ENCODE measurements at regions not wholly inside any gene's neighbourhood (a gene's known extent, or its start where the extent isn't known, plus 50 kb on each side); places are given as distances from the start of the nearest gene placed in this dataset.
A peak's percentile ranks its signal among the peaks of the same experiment; 100 is the strongest.

GRCh38 chr6:94417363-94417762, 998.0 kb upstream of the EPHA7 start:
- no TSS peak for BruUV-seq (replicated peaks)
- POLR2A ChIA-PET, result no interaction called here
- CTCF ChIA-PET (ENCODE audit: low intra/inter-chr PET ratio, low total read pairs), result no interaction called here
- Histone ChIP-seq H3K36me3 (replicated peaks in 1 of 2; ENCODE audit: control insufficient read depth in 1 of 2, insufficient read depth in 2 of 2, low read length in 2 of 2) (no peaks in the 10 kb centered on the region), H2AFZ (ENCODE audit: low read length) (no peak overlapping the region), H3K9me3 (ENCODE audit: low read length) (no peaks in the 10 kb centered on the region), H3K4me1 (ENCODE audit: insufficient read depth, low read length) (no peaks in the 10 kb centered on the region), H3K9ac (ENCODE audit: insufficient read depth, low read depth, low read length) (no peak overlapping the region), H3K4me3 (replicated peaks in 1 of 3; ENCODE audit: insufficient read depth in 1 of 3, low read depth in 2 of 3, low read length in 3 of 3) (no peak overlapping the region), H3K79me2 (ENCODE audit: insufficient read depth, low read length) (no peaks in the 10 kb centered on the region), H4K20me1 (ENCODE audit: insufficient read depth, low read length) (no peaks in the 10 kb centered on the region), H3K27ac (ENCODE audit: extremely low read length, insufficient read depth, low read length) (no peak overlapping the region), H3K4me2 (ENCODE audit: low read depth, low read length) (no peak overlapping the region), H3K27me3 (ENCODE audit: control insufficient read depth in 1 of 2, insufficient read depth in 2 of 2, low read length in 2 of 2) (no peaks in the 10 kb centered on the region)
- FAIRE-seq (no peak), DNase-seq (ENCODE audit: low spot score) (no peak), ATAC-seq (no peak)
- in situ Hi-C loops (cut with HindIII; ENCODE audit: extremely low pct_ligation_motif_present, low pct_unique_long_range_greater_than_20kb), result no loop called here
- TF ChIP-seq CREM (IDR thresholded peaks at IDR 0.05), result no peak
- no peak for TF ChIP-seq CREM (CRISPR knock-in tag; IDR thresholded peaks at IDR 0.05)
- peak; percentile 95 for TF ChIP-seq MAFF (IDR thresholded peaks at IDR 0.05; ENCODE audit: low read depth, low read length)
- no peak for TF ChIP-seq ZFP36L1 (CRISPR knock-in tag; IDR thresholded peaks at IDR 0.05)
- TF ChIP-seq MAFK (conservative IDR thresholded peaks at IDR 0.05 in 1 of 2, IDR thresholded peaks at IDR 0.05 in 1 of 2; ENCODE audit: low read length in 2 of 2), result peak; percentile 94 to 96
- no peak for TF ChIP-seq LCORL (IDR thresholded peaks at IDR 0.05)
- no peak for TF ChIP-seq LCORL (CRISPR knock-in tag; IDR thresholded peaks at IDR 0.05)
- WGBS (ENCODE audit: low lambda C conversion rate), result 0% methylated on average over 1 of the region's 1 CpG
- intact Hi-C loops (cut with micrococcal nuclease; ENCODE audit: unreplicated experiment), result no loop called here

GRCh38 chr6:94414041-94414440, 994.7 kb upstream of the EPHA7 start:
- 0% methylated on average over 1 of the region's 1 CpG for WGBS (ENCODE audit: low lambda C conversion rate)
- Histone ChIP-seq H2AFZ (ENCODE audit: low read length) (no peak overlapping the region), H3K27ac (ENCODE audit: extremely low read length, insufficient read depth, low read length) (no peak overlapping the region), H3K9me3 (ENCODE audit: low read length) (no peaks in the 10 kb centered on the region), H3K36me3 (replicated peaks in 1 of 2; ENCODE audit: control insufficient read depth in 1 of 2, insufficient read depth in 2 of 2, low read length in 2 of 2) (no peaks in the 10 kb centered on the region), H3K4me2 (ENCODE audit: low read depth, low read length) (no peak overlapping the region), H3K4me3 (replicated peaks in 1 of 3; ENCODE audit: insufficient read depth in 1 of 3, low read depth in 2 of 3, low read length in 3 of 3) (no peak overlapping the region), H3K79me2 (ENCODE audit: insufficient read depth, low read length) (no peaks in the 10 kb centered on the region), H3K27me3 (ENCODE audit: control insufficient read depth in 1 of 2, insufficient read depth in 2 of 2, low read length in 2 of 2) (no peaks in the 10 kb centered on the region), H4K20me1 (ENCODE audit: insufficient read depth, low read length) (no peaks in the 10 kb centered on the region), H3K4me1 (ENCODE audit: insufficient read depth, low read length) (no peaks in the 10 kb centered on the region), H3K9ac (ENCODE audit: insufficient read depth, low read depth, low read length) (no peak overlapping the region)
- FAIRE-seq, result no peak
- CTCF ChIA-PET (ENCODE audit: low intra/inter-chr PET ratio, low total read pairs), result no interaction called here
- POLR2A ChIA-PET, result no interaction called here
- DNase-seq (ENCODE audit: low spot score), result no peak
- no TSS peak for BruUV-seq (replicated peaks)
- in situ Hi-C loops (cut with HindIII; ENCODE audit: extremely low pct_ligation_motif_present, low pct_unique_long_range_greater_than_20kb), result no loop called here
- intact Hi-C loops (cut with micrococcal nuclease; ENCODE audit: unreplicated experiment), result no loop called here
- ATAC-seq, result no peak
- TF ChIP-seq BATF2 (CRISPR knock-in tag; IDR thresholded peaks at IDR 0.05), result no peak
- no peak for TF ChIP-seq USF2 (IDR thresholded peaks at IDR 0.05; ENCODE audit: low read depth, low read length)
- no peak for TF ChIP-seq USF2 (CRISPR knock-in tag; IDR thresholded peaks at IDR 0.05; ENCODE audit: borderline replicate concordance)
- no peak for TF ChIP-seq AGO1 (IDR thresholded peaks at IDR 0.05; ENCODE audit: low read depth, low read length, poor library complexity, severe bottlenecking)
- no peak for TF ChIP-seq RBAK (CRISPR knock-in tag; IDR thresholded peaks at IDR 0.05)
- TF ChIP-seq ZBTB21 (CRISPR knock-in tag; IDR thresholded peaks at IDR 0.05), result no peak
- TF ChIP-seq ZNF224 (CRISPR knock-in tag; IDR thresholded peaks at IDR 0.05), result no peak

All from HepG2 (cell line).